Activated CD4-positive, alpha-beta memory T cell treated with anti-CD3 and anti-CD28 coated beads, Interleukin-2, amount 10 ng/mL, durations not matched to agents 7 days and 5 days (primary cell): ENCODE measurements at regions not wholly inside any gene's neighbourhood (a gene's known extent, or its start where the extent isn't known, plus 50 kb on each side); places are given as distances from the start of the nearest gene placed in this dataset.
"Not testable (repeated sequence)": the region's sequence is repeated elsewhere in the genome, so short reads cannot be mapped to it uniquely, and the experiment has no call there.

Experiments used
- CTCF ChIA-PET: fragments of 350-600 bp; sonication (Branson Sonifier 250); formaldehyde crosslinking; loops from one replicate; lab custom pipeline; 2021; ENCODE audit warnings: antibody characterized with exemption, inconsistent platforms; lab: Charles Lee
- POLR2A ChIA-PET: fragments of 350-600 bp; sonication (Branson Sonifier 250); formaldehyde crosslinking; loops from one replicate; lab custom pipeline; 2021; ENCODE audit warnings: antibody characterized with exemption; lab: Charles Lee
- DNase-seq: peaks from one replicate; pipeline ENCODE4 v3.0.0-alpha.2; 2020
- H3K27ac Mint-ChIP-seq: one replicate; pipeline ENCODE4 v1.8.0; 2021; ENCODE audit warnings: mild to moderate bottlenecking, mixed read lengths
- H3K27me3 Mint-ChIP-seq: one replicate; pipeline ENCODE4 v1.8.0; 2021; ENCODE audit warnings: mixed read lengths
- H3K36me3 Mint-ChIP-seq: one replicate; pipeline ENCODE4 v1.8.0; 2021; ENCODE audit warnings: low read depth, mixed read lengths
- H3K4me1 Mint-ChIP-seq: one replicate; pipeline ENCODE4 v1.8.0; 2021; ENCODE audit warnings: mixed read lengths
- H3K4me3 Mint-ChIP-seq: one replicate; pipeline ENCODE4 v1.8.0; 2021; ENCODE audit warnings: mild to moderate bottlenecking, mixed read lengths
- H3K9me3 Mint-ChIP-seq: one replicate; pipeline ENCODE4 v1.8.0; 2021; ENCODE audit warnings: mixed read lengths

- no peak overlapping the region for H3K4me3 Mint-ChIP-seq
- no peak overlapping the region for H3K27ac Mint-ChIP-seq
- H3K27me3 Mint-ChIP-seq: peaks cover 3% of the 10 kb centered on the region
- H3K9me3 Mint-ChIP-seq: no peaks in the 10 kb centered on the region
- CTCF ChIA-PET: no interaction called here
- no peaks in the 10 kb centered on the region for H3K4me1 Mint-ChIP-seq
- no peaks in the 10 kb centered on the region for H3K36me3 Mint-ChIP-seq
- no peak for DNase-seq
- POLR2A ChIA-PET: no interaction called here
Measured at GRCh38 chr1:174105086-174105485, 54.2 kb upstream of the RABGAP1L start.

GRCh38 chr1:174103766-174104165 is 55.6 kb upstream of the RABGAP1L start:
- Mint-ChIP-seq H3K27me3 (peaks cover 3% of the 10 kb centered on the region), H3K9me3 (no peaks in the 10 kb centered on the region), H3K4me3 (no peak overlapping the region), H3K4me1 (no peaks in the 10 kb centered on the region), H3K27ac (no peak overlapping the region), H3K36me3 (no peaks in the 10 kb centered on the region)
- POLR2A ChIA-PET: no interaction called here
- no peak for DNase-seq
- CTCF ChIA-PET: interaction anchor here (1.1 kb wide), 1 partner anchor 103 kb away, joined by 3 read pairs; no protein-coding TSS in a partner anchor

- POLR2A ChIA-PET: not testable (repeated sequence)
Measured at GRCh38 chr1:174101976-174102375, 57.3 kb upstream of the RABGAP1L start.

GRCh38 chr1:174097426-174097825 is 61.9 kb upstream of the RABGAP1L start:
- CTCF ChIA-PET: no interaction called here
- H3K4me1 Mint-ChIP-seq: no peaks in the 10 kb centered on the region
- H3K27ac Mint-ChIP-seq: no peak overlapping the region
- H3K27me3 Mint-ChIP-seq: no peaks in the 10 kb centered on the region
- DNase-seq: no peak
- no peaks in the 10 kb centered on the region for H3K9me3 Mint-ChIP-seq
- no peaks in the 10 kb centered on the region for H3K36me3 Mint-ChIP-seq
- H3K4me3 Mint-ChIP-seq: no peak overlapping the region
- POLR2A ChIA-PET: no interaction called here

More at GRCh38 chr1:174101976-174102375, 57.3 kb upstream of the RABGAP1L start:
- H3K4me3 Mint-ChIP-seq, H3K27me3 Mint-ChIP-seq, H3K4me1 Mint-ChIP-seq, DNase-seq, H3K9me3 Mint-ChIP-seq, H3K36me3 Mint-ChIP-seq, CTCF ChIA-PET, H3K27ac Mint-ChIP-seq: not testable (repeated sequence)

- CTCF ChIA-PET: interaction anchor here (0.6 to 0.9 kb wide), 2 partner anchors 124 to 129 kb away, joined by 3 to 4 read pairs; no protein-coding TSS in a partner anchor
- POLR2A ChIA-PET, H3K4me3 Mint-ChIP-seq, DNase-seq, H3K36me3 Mint-ChIP-seq, H3K27ac Mint-ChIP-seq, H3K9me3 Mint-ChIP-seq, H3K4me1 Mint-ChIP-seq, H3K27me3 Mint-ChIP-seq: not testable (repeated sequence)
Measured at GRCh38 chr1:174093789-174094188, 65.5 kb upstream of the RABGAP1L start.

- no peak overlapping the region for H3K27ac Mint-ChIP-seq
- no peaks in the 10 kb centered on the region for H3K4me1 Mint-ChIP-seq
- H3K27me3 Mint-ChIP-seq: peaks cover 10% of the 10 kb centered on the region
- DNase-seq: no peak
- peaks cover 9% of the 10 kb centered on the region for H3K9me3 Mint-ChIP-seq
- no peaks in the 10 kb centered on the region for H3K36me3 Mint-ChIP-seq
- H3K4me3 Mint-ChIP-seq: no peak overlapping the region
- CTCF ChIA-PET: no interaction called here
- POLR2A ChIA-PET: no interaction called here
Measured at GRCh38 chr1:174090471-174090870, 68.3 kb upstream of the RC3H1 start.

- Mint-ChIP-seq H3K36me3 (no peaks in the 10 kb centered on the region), H3K27me3 (peaks cover 29% of the 10 kb centered on the region), H3K27ac (no peak overlapping the region), H3K9me3 (no peaks in the 10 kb centered on the region), H3K4me1 (no peaks in the 10 kb centered on the region), H3K4me3 (no peak overlapping the region)
- ChIA-PET POLR2A (no interaction called here), CTCF (no interaction called here)
- DNase-seq: no peak
Measured at GRCh38 chr1:174080819-174081218, 58.7 kb upstream of the RC3H1 start.

- DNase-seq: no peak
- ChIA-PET POLR2A (no interaction called here), CTCF (interaction anchor here (0.7 kb wide), 1 partner anchor 660 kb away, joined by 5 read pairs; no protein-coding TSS in a partner anchor)
- Mint-ChIP-seq H3K9me3 (no peaks in the 10 kb centered on the region), H3K36me3 (no peaks in the 10 kb centered on the region), H3K27me3 (peaks cover 25% of the 10 kb centered on the region), H3K4me1 (no peaks in the 10 kb centered on the region), H3K27ac (no peak overlapping the region), H3K4me3 (no peak overlapping the region)
Measured at GRCh38 chr1:174079796-174080195, 57.6 kb upstream of the RC3H1 start.

GRCh38 chr1:174078916-174079315 is 56.8 kb upstream of the RC3H1 start:
- H3K4me3 Mint-ChIP-seq, H3K27ac Mint-ChIP-seq, H3K36me3 Mint-ChIP-seq, H3K9me3 Mint-ChIP-seq, DNase-seq, H3K4me1 Mint-ChIP-seq, POLR2A ChIA-PET: not testable (repeated sequence)
- peaks cover 22% of the 10 kb centered on the region for H3K27me3 Mint-ChIP-seq
- CTCF ChIA-PET: interaction anchor here (0.5 to 1.1 kb wide), 3 partner anchors 139 to 659 kb away, joined by 4 to 5 read pairs (median 5); no protein-coding TSS in a partner anchor

- POLR2A ChIA-PET: no interaction called here
- H3K36me3 Mint-ChIP-seq: no peaks in the 10 kb centered on the region
- no peaks in the 10 kb centered on the region for H3K9me3 Mint-ChIP-seq
- peaks cover 23% of the 10 kb centered on the region for H3K27me3 Mint-ChIP-seq
- CTCF ChIA-PET: interaction anchor here (0.5 to 1.1 kb wide), 2 partner anchors 140 to 650 kb away, joined by 4 to 5 read pairs; no protein-coding TSS in a partner anchor
- DNase-seq: no peak
- H3K27ac Mint-ChIP-seq: no peak overlapping the region
- no peak overlapping the region for H3K4me3 Mint-ChIP-seq
- no peaks in the 10 kb centered on the region for H3K4me1 Mint-ChIP-seq
Measured at GRCh38 chr1:174077749-174078490, 55.8 kb upstream of the RC3H1 start.

GRCh38 chr1:174075245-174075692 is 53.1 kb upstream of the RC3H1 start:
- H3K9me3 Mint-ChIP-seq: no peaks in the 10 kb centered on the region

GRCh38 chr1:174074757-174075156 is 52.6 kb upstream of the RC3H1 start:
- H3K27ac Mint-ChIP-seq: no peak overlapping the region

More at GRCh38 chr1:174075245-174075692, 53.1 kb upstream of the RC3H1 start:
- CTCF ChIA-PET: no interaction called here
- POLR2A ChIA-PET: no interaction called here
- Mint-ChIP-seq H3K4me3 (no peak overlapping the region), H3K36me3 (no peaks in the 10 kb centered on the region), H3K4me1 (no peaks in the 10 kb centered on the region), H3K27me3 (peaks cover 16% of the 10 kb centered on the region), H3K27ac (no peak overlapping the region)
- no peak for DNase-seq

GRCh38 chr1:174072581-174072980 is 50.4 kb upstream of the RC3H1 start:
- Mint-ChIP-seq H3K4me3 (no peak overlapping the region), H3K9me3 (no peaks in the 10 kb centered on the region), H3K4me1 (no peaks in the 10 kb centered on the region), H3K36me3 (no peaks in the 10 kb centered on the region), H3K27ac (no peak overlapping the region), H3K27me3 (peaks cover 3% of the 10 kb centered on the region)
- DNase-seq: no peak
- CTCF ChIA-PET: no interaction called here
- POLR2A ChIA-PET: no interaction called here

More at GRCh38 chr1:174074757-174075156, 52.6 kb upstream of the RC3H1 start:
- Mint-ChIP-seq H3K27me3 (peaks cover 11% of the 10 kb centered on the region), H3K9me3 (no peaks in the 10 kb centered on the region), H3K36me3 (no peaks in the 10 kb centered on the region), H3K4me3 (no peak overlapping the region), H3K4me1 (no peaks in the 10 kb centered on the region)
- POLR2A ChIA-PET: no interaction called here
- DNase-seq: no peak
- CTCF ChIA-PET: no interaction called here
